Tibial nerve (tissue), 4 donors: ENCODE measurements at regions not wholly inside any gene's neighbourhood (a gene's known extent, or its start where the extent isn't known, plus 50 kb on each side); places are given as distances from the start of the nearest gene placed in this dataset.

Experiments used
- EP300 ChIP-seq, 2 donors: sonication (generic); formaldehyde crosslinking; IDR thresholded peaks; one replicate each; pipeline ENCODE4 v1.6.1; 2017; ENCODE audit warnings: antibody characterized with exemption in 2 of 2, mild to moderate bottlenecking in 1 of 2
- TF ChIP-seq, protein P1 (sequence below), 5 experiments: fragments of 200-600 bp in 3 of 5; fragments of 450-650 bp in 2 of 5; sonication (generic) in 3 of 5; IDR thresholded peaks; one replicate each; pipeline ENCODE4 v1.5.1; 2016 to 2019; ENCODE audit warnings: antibody characterized with exemption in 5 of 5, mild to moderate bottlenecking in 3 of 5, moderate library complexity in 2 of 5

DNA sequence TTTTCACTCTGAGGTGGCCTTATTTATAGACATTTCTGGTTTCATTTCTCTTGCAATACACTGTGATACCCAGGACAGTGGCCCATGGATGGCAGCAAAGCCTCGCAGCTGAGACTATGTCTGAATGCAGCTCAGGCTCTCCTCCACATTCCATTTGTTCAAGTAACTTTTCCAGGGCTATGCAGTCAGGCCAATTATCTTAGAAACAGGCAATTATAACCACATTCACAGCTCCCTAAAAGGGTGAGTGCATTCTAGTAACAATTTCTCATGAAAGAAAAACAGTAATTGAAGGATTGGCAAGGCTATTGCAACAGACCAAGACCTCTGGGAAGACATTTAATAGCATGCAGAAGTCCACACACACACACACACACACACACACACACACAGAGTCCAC lies 264.0 kb downstream of the TBC1D4 start:
- no peak for TF ChIP-seq EP300 (IDR thresholded peaks at IDR 0.05)
- TF ChIP-seq, protein P1, sequence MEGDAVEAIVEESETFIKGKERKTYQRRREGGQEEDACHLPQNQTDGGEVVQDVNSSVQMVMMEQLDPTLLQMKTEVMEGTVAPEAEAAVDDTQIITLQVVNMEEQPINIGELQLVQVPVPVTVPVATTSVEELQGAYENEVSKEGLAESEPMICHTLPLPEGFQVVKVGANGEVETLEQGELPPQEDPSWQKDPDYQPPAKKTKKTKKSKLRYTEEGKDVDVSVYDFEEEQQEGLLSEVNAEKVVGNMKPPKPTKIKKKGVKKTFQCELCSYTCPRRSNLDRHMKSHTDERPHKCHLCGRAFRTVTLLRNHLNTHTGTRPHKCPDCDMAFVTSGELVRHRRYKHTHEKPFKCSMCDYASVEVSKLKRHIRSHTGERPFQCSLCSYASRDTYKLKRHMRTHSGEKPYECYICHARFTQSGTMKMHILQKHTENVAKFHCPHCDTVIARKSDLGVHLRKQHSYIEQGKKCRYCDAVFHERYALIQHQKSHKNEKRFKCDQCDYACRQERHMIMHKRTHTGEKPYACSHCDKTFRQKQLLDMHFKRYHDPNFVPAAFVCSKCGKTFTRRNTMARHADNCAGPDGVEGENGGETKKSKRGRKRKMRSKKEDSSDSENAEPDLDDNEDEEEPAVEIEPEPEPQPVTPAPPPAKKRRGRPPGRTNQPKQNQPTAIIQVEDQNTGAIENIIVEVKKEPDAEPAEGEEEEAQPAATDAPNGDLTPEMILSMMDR (IDR thresholded peaks at IDR 0.05): no peak
